Transverse colon (tissue), 4 donors: ENCODE measurements at regions not wholly inside any gene's neighbourhood (a gene's known extent, or its start where the extent isn't known, plus 50 kb on each side); places are given as distances from the start of the nearest gene placed in this dataset.

Source experiments
- DNase-seq: peaks from one replicate; pipeline ENCODE4 v3.0.0-alpha.2; 2019
- H3K27ac ChIP-seq, 4 donors: fragments of 200-600 bp; sonication (generic); 2 replicates each; pipeline ENCODE4 v1.5.1; 2016 to 2018; ENCODE audit warnings: inconsistent platforms in 4 of 4
- H3K27me3 ChIP-seq: fragments of 200-600 bp; sonication (generic); 2 replicates; pipeline ENCODE4 v1.5.1; 2017; ENCODE audit warnings: inconsistent platforms
- H3K36me3 ChIP-seq, 4 donors: fragments of 200-600 bp; sonication (generic); 2 replicates each; pipeline ENCODE4 v1.5.1; 2017 to 2019; ENCODE audit warnings: inconsistent platforms in 4 of 4
- H3K4me1 ChIP-seq, 4 donors: fragments of 200-600 bp; sonication (generic); 2 replicates each; pipeline ENCODE4 v1.5.1; 2017 to 2020; ENCODE audit warnings: inconsistent platforms in 4 of 4
- H3K4me3 ChIP-seq, 4 donors: fragments of 200-600 bp; sonication (generic); 1 replicate in 1 of 4; 2 replicates in 3 of 4; pipeline versions ENCODE4 v1.5.1 to v1.6.1; 2017 to 2019; ENCODE audit warnings: inconsistent platforms in 4 of 4
- H3K9me3 ChIP-seq, 2 donors: fragments of 200-600 bp; sonication (generic); 2 replicates each; pipeline ENCODE4 v1.5.1; 2017 to 2019; ENCODE audit warnings: inconsistent platforms in 2 of 2
- CTCF ChIP-seq, 5 experiments: fragments of 200-600 bp in 3 of 5; fragments of 450-650 bp in 2 of 5; sonication (generic) in 3 of 5; IDR thresholded peaks; 1 replicate in 2 of 5; 2 replicates in 3 of 5; pipeline ENCODE4 v1.5.1; 2016 to 2017; ENCODE audit warnings: antibody characterized with exemption in 5 of 5, inconsistent platforms in 3 of 5, mild to moderate bottlenecking in 2 of 5, moderate library complexity in 1 of 5
- EP300 ChIP-seq: sonication (generic); formaldehyde crosslinking; IDR thresholded peaks from one replicate; pipeline ENCODE4 v1.6.1; 2017; ENCODE audit warnings: antibody characterized with exemption, low read depth
- POLR2A ChIP-seq: fragments of 450-650 bp; IDR thresholded peaks from one replicate; pipeline ENCODE4 v1.6.1; 2016; ENCODE audit warnings: antibody characterized with exemption, mild to moderate bottlenecking, moderate library complexity
- POLR2AphosphoS5 ChIP-seq, 3 donors: sonication (generic); formaldehyde crosslinking; IDR thresholded peaks; one replicate each; pipeline ENCODE4 v1.6.1; 2016; ENCODE audit warnings: antibody characterized with exemption in 3 of 3
- WGBS, 2 donors: methylation state at CpG; one replicate each; pipeline ENCODE4 v1.1.5; 2018; ENCODE audit warnings: low coverage in 1 of 2; 5-methylcytosine and 5-hydroxymethylcytosine counted together
- in situ Hi-C, 4 donors: fragments of 200-750 bp; cut with MboI; loops; one replicate each; pipeline versions ENCODE4 v1.15.0 to v1.15.1; 2017; ENCODE audit warnings: low sequenced_read_pairs in 3 of 4, low pct_ligation_motif_present in 1 of 4, low pct_unique_long_range_greater_than_20kb in 1 of 4
- intact Hi-C: fragments of 100-400 bp; cut with DNase I; formaldehyde crosslinking; loops from one replicate; pipeline ENCODE4 v1.15.1; 2023; ENCODE audit warnings: low total_unique reads

- Histone ChIP-seq H3K4me1 (no peaks in the 10 kb centered on the region), H3K27me3 (no peaks in the 10 kb centered on the region), H3K27ac (no peak overlapping the region), H3K9me3 (no peaks in the 10 kb centered on the region), H3K4me3 (no peak overlapping the region), H3K36me3 (no peaks in the 10 kb centered on the region)
- no peak for DNase-seq
- intact Hi-C loops: no loop called here
- in situ Hi-C loops: no loop called here
- no peak for TF ChIP-seq CTCF (IDR thresholded peaks at IDR 0.05)
- no peak for TF ChIP-seq POLR2A
- no peak for TF ChIP-seq POLR2AphosphoS5 (IDR thresholded peaks at IDR 0.05)
- no peak for TF ChIP-seq EP300
- WGBS, 2 donors: 42 to 50% methylated on average over 1 of the region's 1 CpG
These were observed 2550.2 kb downstream of the PCDH7 start for GRCh38 chr4:33270403-33270802.

- intact Hi-C loops: no loop called here
- Histone ChIP-seq H3K4me3 (no peak overlapping the region), H3K27me3 (no peaks in the 10 kb centered on the region), H3K4me1 (no peaks in the 10 kb centered on the region), H3K27ac (no peak overlapping the region), H3K9me3 (no peaks in the 10 kb centered on the region), H3K36me3 (no peaks in the 10 kb centered on the region)
- in situ Hi-C loops: no loop called here
- 80 to 100% methylated on average over 1 of the region's 1 CpG for WGBS, 2 donors
- no peak for TF ChIP-seq CTCF (IDR thresholded peaks at IDR 0.05)
- no peak for TF ChIP-seq POLR2A
- no peak for TF ChIP-seq EP300
- TF ChIP-seq POLR2AphosphoS5 (IDR thresholded peaks at IDR 0.05): no peak
- DNase-seq: no peak
These were observed 2552.6 kb downstream of the PCDH7 start for GRCh38 chr4:33272722-33273121.

GRCh38 chr4:33283818-33284217 is 2563.6 kb downstream of the PCDH7 start:
- DNase-seq: no peak
- H3K4me3 ChIP-seq: no peak overlapping the region
- in situ Hi-C loops: no loop called here
- intact Hi-C loops: no loop called here
- no peak for TF ChIP-seq POLR2A
- TF ChIP-seq EP300: no peak
- no peak for TF ChIP-seq CTCF (IDR thresholded peaks at IDR 0.05)
- TF ChIP-seq POLR2AphosphoS5 (IDR thresholded peaks at IDR 0.05): no peak
- 77 to 92% methylated on average over 1 of the region's 1 CpG for WGBS, 2 donors
- no peaks in the 10 kb centered on the region for H3K27me3 ChIP-seq
- no peaks in the 10 kb centered on the region for H3K4me1 ChIP-seq
- H3K27ac ChIP-seq: no peak overlapping the region
- no peaks in the 10 kb centered on the region for H3K9me3 ChIP-seq
- H3K36me3 ChIP-seq: no peaks in the 10 kb centered on the region

- Histone ChIP-seq H3K27ac (no peak overlapping the region), H3K36me3 (no peaks in the 10 kb centered on the region), H3K27me3 (no peaks in the 10 kb centered on the region), H3K4me1 (no peaks in the 10 kb centered on the region), H3K4me3 (no peak overlapping the region), H3K9me3 (no peaks in the 10 kb centered on the region)
- DNase-seq: no peak
- TF ChIP-seq POLR2AphosphoS5 (IDR thresholded peaks at IDR 0.05): no peak
- TF ChIP-seq POLR2A: no peak
- TF ChIP-seq EP300: no peak
- TF ChIP-seq CTCF (IDR thresholded peaks at IDR 0.05): no peak
- intact Hi-C loops (no loop called here), in situ Hi-C loops (no loop called here)
- 48 to 58% methylated on average over 3 of the region's 3 CpGs for WGBS, 2 donors
These were observed 2576.8 kb downstream of the PCDH7 start for GRCh38 chr4:33296876-33297455.
